Neural cell (in vitro differentiated cells): ENCODE measurements at regions not wholly inside any gene's neighbourhood (a gene's known extent, or its start where the extent isn't known, plus 50 kb on each side); places are given as distances from the start of the nearest gene placed in this dataset.

Source experiments
- H2AFZ ChIP-seq: fragments of 200-600, 300-800 bp; sonication (generic), shearing (Covaris generic); 2 replicates; pipeline ENCODE4 v1.6.0; 2014; ENCODE audit warnings: low read depth, mild to moderate bottlenecking, antibody characterized with exemption, low read length, moderate library complexity
- H3F3A ChIP-seq: fragments of 200-600 bp; shearing (Covaris generic); 2 replicates; pipeline ENCODE4 v1.6.1; 2016; ENCODE audit warnings: mild to moderate bottlenecking, moderate library complexity, mixed read lengths, antibody characterized with exemption, low read length; ENCODE audit not compliant: insufficient read depth, poor library complexity, severe bottlenecking
- H3K27ac ChIP-seq: fragments of 200-600, 300-800 bp; sonication (generic), shearing (Covaris generic); 2 replicates; pipeline ENCODE4 v1.5.1; 2014; ENCODE audit warnings: mild to moderate bottlenecking, low read length, moderate library complexity
- H3K27me3 ChIP-seq: fragments of 300-800, 200-600 bp; sonication (generic), shearing (Covaris generic); 2 replicates; pipeline ENCODE4 v1.6.0; 2014; ENCODE audit warnings: mild to moderate bottlenecking, low read depth, low read length, moderate library complexity; ENCODE audit not compliant: insufficient read depth
- H3K36me3 ChIP-seq: fragments of 300-800, 200-600 bp; sonication (generic), shearing (Covaris generic); 2 replicates; pipeline ENCODE4 v1.5.1; 2014; ENCODE audit warnings: mild to moderate bottlenecking, antibody characterized with exemption, low read length, moderate library complexity; ENCODE audit not compliant: insufficient read depth
- H3K4me2 ChIP-seq: fragments of 300-800, 200-600 bp; sonication (generic), shearing (Covaris generic); 2 replicates; pipeline ENCODE4 v1.6.0; 2014; ENCODE audit warnings: mild to moderate bottlenecking, low read length
- H3K4me3 ChIP-seq: fragments of 300-800, 200-600 bp; sonication (generic), shearing (Covaris generic); 2 replicates; pipeline ENCODE4 v1.5.1; 2014; ENCODE audit warnings: mild to moderate bottlenecking, low read length, moderate library complexity
- H3K79me2 ChIP-seq: fragments of 200-600 bp; shearing (Covaris generic); replicated peaks from 2 replicates; pipeline ENCODE4 v1.6.0; 2014; ENCODE audit warnings: mild to moderate bottlenecking, low read length, moderate library complexity; ENCODE audit not compliant: insufficient read depth
- H3K9ac ChIP-seq: fragments of 300-800, 200-600 bp; sonication (generic), shearing (Covaris generic); 2 replicates; pipeline ENCODE4 v1.6.1; 2016; ENCODE audit warnings: mild to moderate bottlenecking, low read length, mixed read lengths
- H3K9me2 ChIP-seq: fragments of 200-600 bp; shearing (Covaris generic); 2 replicates; pipeline ENCODE4 v1.6.1; 2016; ENCODE audit warnings: mild to moderate bottlenecking, low read length, mixed read lengths; ENCODE audit not compliant: insufficient read depth
- H3K9me3 ChIP-seq: fragments of 200-600, 300-800 bp; sonication (generic), shearing (Covaris generic); 2 replicates; pipeline ENCODE4 v1.6.1; 2016; ENCODE audit warnings: mild to moderate bottlenecking, mixed run types, low read length, moderate library complexity, mixed read lengths
- H4K20me1 ChIP-seq: fragments of 200-600 bp; shearing (Covaris generic); 2 replicates; pipeline ENCODE4 v1.6.1; 2016; ENCODE audit warnings: mild to moderate bottlenecking, mixed run types; ENCODE audit not compliant: insufficient read depth
- EP300 ChIP-seq: fragments of 450-650 bp; conservative IDR thresholded peaks from 2 replicates; pipeline ENCODE4 v1.6.1; 2014; ENCODE audit warnings: antibody characterized with exemption, mild to moderate bottlenecking, moderate library complexity; ENCODE audit not compliant: poor library complexity, severe bottlenecking
- EZH2 ChIP-seq: fragments of 200-600, 300-800 bp; shearing (Covaris generic), sonication (generic); IDR thresholded peaks from 2 replicates; pipeline ENCODE4 v1.6.1; 2014; ENCODE audit warnings: antibody characterized with exemption, low read length, borderline replicate concordance, mild to moderate bottlenecking; ENCODE audit not compliant: insufficient read depth, poor library complexity, severe bottlenecking
- MXI1 ChIP-seq: fragments of 450-650 bp; conservative IDR thresholded peaks from 2 replicates; pipeline ENCODE4 v1.6.1; 2014; ENCODE audit warnings: antibody characterized with exemption, mild to moderate bottlenecking; ENCODE audit not compliant: poor library complexity, severe bottlenecking
- POLR2AphosphoS5 ChIP-seq: IDR thresholded peaks from 2 replicates; pipeline ENCODE4 v1.6.1; 2012
- RAD21 ChIP-seq: fragments of 450-650 bp; conservative IDR thresholded peaks from 2 replicates; pipeline ENCODE4 v1.6.1; 2014; ENCODE audit warnings: antibody characterized with exemption, mild to moderate bottlenecking, moderate library complexity
- REST ChIP-seq: IDR thresholded peaks from 2 replicates; pipeline ENCODE4 v1.6.1; 2012; ENCODE audit warnings: borderline replicate concordance
- SMC3 ChIP-seq: fragments of 450-650 bp; conservative IDR thresholded peaks from 2 replicates; pipeline ENCODE4 v1.6.1; 2014; ENCODE audit warnings: antibody characterized with exemption, mild to moderate bottlenecking, moderate library complexity; ENCODE audit not compliant: poor library complexity
- TAF1 ChIP-seq: IDR thresholded peaks from 2 replicates; pipeline ENCODE4 v1.6.1; 2012; ENCODE audit warnings: low read depth
- TF ChIP-seq, protein P1 (sequence below): fragments of 450-650 bp; IDR thresholded peaks from 2 replicates; pipeline ENCODE4 v1.5.1; 2014; ENCODE audit warnings: antibody characterized with exemption, mild to moderate bottlenecking, moderate library complexity; ENCODE audit not compliant: poor library complexity, severe bottlenecking

- no peaks in the 10 kb centered on the region for H3K9me3 ChIP-seq
- no peak overlapping the region for H3K4me2 ChIP-seq
- H3K36me3 ChIP-seq = no peaks in the 10 kb centered on the region
- no peaks in the 10 kb centered on the region for H3K9me2 ChIP-seq
- H3K9ac ChIP-seq = no peak overlapping the region
- H3K4me3 ChIP-seq = no peak overlapping the region
- H3K79me2 ChIP-seq = no peaks in the 10 kb centered on the region
- no peaks in the 10 kb centered on the region for H4K20me1 ChIP-seq
- no peaks in the 10 kb centered on the region for H3F3A ChIP-seq
- no peaks in the 10 kb centered on the region for H3K27me3 ChIP-seq
- TF ChIP-seq REST (no peak), TAF1 (no peak), MXI1 (no peak), SMC3 (no peak)
- TF ChIP-seq, protein P1, sequence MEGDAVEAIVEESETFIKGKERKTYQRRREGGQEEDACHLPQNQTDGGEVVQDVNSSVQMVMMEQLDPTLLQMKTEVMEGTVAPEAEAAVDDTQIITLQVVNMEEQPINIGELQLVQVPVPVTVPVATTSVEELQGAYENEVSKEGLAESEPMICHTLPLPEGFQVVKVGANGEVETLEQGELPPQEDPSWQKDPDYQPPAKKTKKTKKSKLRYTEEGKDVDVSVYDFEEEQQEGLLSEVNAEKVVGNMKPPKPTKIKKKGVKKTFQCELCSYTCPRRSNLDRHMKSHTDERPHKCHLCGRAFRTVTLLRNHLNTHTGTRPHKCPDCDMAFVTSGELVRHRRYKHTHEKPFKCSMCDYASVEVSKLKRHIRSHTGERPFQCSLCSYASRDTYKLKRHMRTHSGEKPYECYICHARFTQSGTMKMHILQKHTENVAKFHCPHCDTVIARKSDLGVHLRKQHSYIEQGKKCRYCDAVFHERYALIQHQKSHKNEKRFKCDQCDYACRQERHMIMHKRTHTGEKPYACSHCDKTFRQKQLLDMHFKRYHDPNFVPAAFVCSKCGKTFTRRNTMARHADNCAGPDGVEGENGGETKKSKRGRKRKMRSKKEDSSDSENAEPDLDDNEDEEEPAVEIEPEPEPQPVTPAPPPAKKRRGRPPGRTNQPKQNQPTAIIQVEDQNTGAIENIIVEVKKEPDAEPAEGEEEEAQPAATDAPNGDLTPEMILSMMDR = no peak
- no peak overlapping the region for H3K27ac ChIP-seq
- no peak overlapping the region for H2AFZ ChIP-seq
Observed at GRCh38 chr10:61110936-61111335, 167.0 kb upstream of the RHOBTB1 start.

GRCh38 chr10:61110188-61110844, 166.3 kb upstream of the RHOBTB1 start:
- no peaks in the 10 kb centered on the region for H3K27me3 ChIP-seq
- no peak overlapping the region for H3K4me3 ChIP-seq
- H3K9ac ChIP-seq = no peak overlapping the region
- H4K20me1 ChIP-seq = no peaks in the 10 kb centered on the region
- H3K27ac ChIP-seq = no peak overlapping the region
- H3K9me3 ChIP-seq = no peaks in the 10 kb centered on the region
- TF ChIP-seq, protein P1 = no peak
- TF ChIP-seq EZH2 (no peak), POLR2AphosphoS5 (no peak), REST (no peak), SMC3 (no peak), RAD21 (no peak), TAF1 (no peak), MXI1 (no peak), EP300 (no peak)
- no peaks in the 10 kb centered on the region for H3F3A ChIP-seq
- no peak overlapping the region for H2AFZ ChIP-seq
- no peaks in the 10 kb centered on the region for H3K79me2 ChIP-seq
- H3K4me2 ChIP-seq = no peak overlapping the region
- no peaks in the 10 kb centered on the region for H3K36me3 ChIP-seq
- no peaks in the 10 kb centered on the region for H3K9me2 ChIP-seq
